ENCODE measurements at regions not wholly inside any gene's neighbourhood (a gene's known extent, or its start where the extent isn't known, plus 50 kb on each side); places are given as distances from the start of the nearest gene placed in this dataset.

DNA sequence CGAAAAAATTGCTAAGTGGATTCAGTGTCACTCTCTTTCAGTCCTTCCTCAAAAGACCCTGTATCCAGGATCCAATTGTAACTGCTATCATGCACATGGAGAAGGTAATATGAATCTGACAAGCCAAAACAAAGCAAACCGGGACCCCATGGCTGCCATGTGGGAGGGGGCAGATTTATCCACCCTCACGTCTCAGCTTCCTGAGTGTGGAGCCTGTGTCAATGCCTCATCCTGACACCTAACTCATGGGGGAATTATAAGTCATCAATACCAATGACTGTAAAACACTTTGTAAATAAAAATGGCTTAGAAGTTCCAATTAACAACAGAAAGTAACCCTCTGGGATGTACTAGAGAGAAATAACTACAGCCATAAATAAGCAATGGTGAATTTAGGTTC, 174.1 kb upstream of the MCHR2 start:
- TF ChIP-seq, protein P1, sequence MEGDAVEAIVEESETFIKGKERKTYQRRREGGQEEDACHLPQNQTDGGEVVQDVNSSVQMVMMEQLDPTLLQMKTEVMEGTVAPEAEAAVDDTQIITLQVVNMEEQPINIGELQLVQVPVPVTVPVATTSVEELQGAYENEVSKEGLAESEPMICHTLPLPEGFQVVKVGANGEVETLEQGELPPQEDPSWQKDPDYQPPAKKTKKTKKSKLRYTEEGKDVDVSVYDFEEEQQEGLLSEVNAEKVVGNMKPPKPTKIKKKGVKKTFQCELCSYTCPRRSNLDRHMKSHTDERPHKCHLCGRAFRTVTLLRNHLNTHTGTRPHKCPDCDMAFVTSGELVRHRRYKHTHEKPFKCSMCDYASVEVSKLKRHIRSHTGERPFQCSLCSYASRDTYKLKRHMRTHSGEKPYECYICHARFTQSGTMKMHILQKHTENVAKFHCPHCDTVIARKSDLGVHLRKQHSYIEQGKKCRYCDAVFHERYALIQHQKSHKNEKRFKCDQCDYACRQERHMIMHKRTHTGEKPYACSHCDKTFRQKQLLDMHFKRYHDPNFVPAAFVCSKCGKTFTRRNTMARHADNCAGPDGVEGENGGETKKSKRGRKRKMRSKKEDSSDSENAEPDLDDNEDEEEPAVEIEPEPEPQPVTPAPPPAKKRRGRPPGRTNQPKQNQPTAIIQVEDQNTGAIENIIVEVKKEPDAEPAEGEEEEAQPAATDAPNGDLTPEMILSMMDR (IDR thresholded peaks at IDR 0.05; ENCODE audit: low read depth, low read length): no peak
- no peak for TF ChIP-seq POLR2A (IDR thresholded peaks at IDR 0.05; ENCODE audit: extremely low read depth, insufficient read length)
- TF ChIP-seq, protein P2, sequence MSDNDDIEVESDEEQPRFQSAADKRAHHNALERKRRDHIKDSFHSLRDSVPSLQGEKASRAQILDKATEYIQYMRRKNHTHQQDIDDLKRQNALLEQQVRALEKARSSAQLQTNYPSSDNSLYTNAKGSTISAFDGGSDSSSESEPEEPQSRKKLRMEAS (IDR thresholded peaks at IDR 0.05; ENCODE audit: low read depth, low read length): no peak

All from NB4 (cell line).